Activated naive CD8-positive, alpha-beta T cell treated with anti-CD3 and anti-CD28 coated beads, Interleukin-2, amount 10 ng/mL, durations not matched to agents 7 days and 5 days (primary cell): ENCODE measurements at regions not wholly inside any gene's neighbourhood (a gene's known extent, or its start where the extent isn't known, plus 50 kb on each side); places are given as distances from the start of the nearest gene placed in this dataset.

Experiments used
- ATAC-seq: fragments of 150-1000 bp; cut with Tn5 transposase; one replicate; pipeline ENCODE4 v1.10.0; 2021; ENCODE audit warnings: low read depth, moderate library complexity
- POLR2A ChIA-PET: fragments of 350-600 bp; sonication (Branson Sonifier 250); formaldehyde crosslinking; loops from one replicate; lab custom pipeline; 2021; ENCODE audit warnings: antibody characterized with exemption; lab: Charles Lee
- DNase-seq: peaks from one replicate; pipeline ENCODE4 v3.0.0; 2021
- H3K27ac Mint-ChIP-seq: one replicate; pipeline ENCODE4 v1.8.0; 2022; ENCODE audit warnings: mild to moderate bottlenecking, mixed read lengths
- H3K27me3 Mint-ChIP-seq: one replicate; pipeline ENCODE4 v1.8.0; 2022; ENCODE audit warnings: mild to moderate bottlenecking, moderate library complexity, mixed read lengths
- H3K36me3 Mint-ChIP-seq: one replicate; pipeline ENCODE4 v1.8.0; 2021; ENCODE audit warnings: mild to moderate bottlenecking, mixed read lengths
- H3K4me1 Mint-ChIP-seq: one replicate; pipeline ENCODE4 v1.8.0; 2021; ENCODE audit warnings: mixed read lengths
- H3K4me3 Mint-ChIP-seq: one replicate; pipeline ENCODE4 v1.8.0; 2022; ENCODE audit warnings: mild to moderate bottlenecking, moderate library complexity, mixed read lengths
- H3K9me3 Mint-ChIP-seq: one replicate; pipeline ENCODE4 v1.8.0; 2021; ENCODE audit warnings: mixed read lengths

- Mint-ChIP-seq H3K27ac (no peak overlapping the region), H3K36me3 (no peaks in the 10 kb centered on the region)
These were observed 260.5 kb upstream of the TLE3 start for GRCh38 chr15:70358011-70358819.

GRCh38 chr15:70357453-70357852 lies 259.7 kb upstream of the TLE3 start:
- ATAC-seq: no peak
- peaks cover 20% of the 10 kb centered on the region for H3K27me3 Mint-ChIP-seq

More at GRCh38 chr15:70358011-70358819, 260.5 kb upstream of the TLE3 start:
- H3K4me3 Mint-ChIP-seq: no peak overlapping the region
- H3K4me1 Mint-ChIP-seq: no peaks in the 10 kb centered on the region
- no peaks in the 10 kb centered on the region for H3K9me3 Mint-ChIP-seq
- DNase-seq (no peak), ATAC-seq (no peak)
- POLR2A ChIA-PET: no interaction called here
- peaks cover 15% of the 10 kb centered on the region for H3K27me3 Mint-ChIP-seq

GRCh38 chr15:70356919-70357318 lies 259.2 kb upstream of the TLE3 start:
- no peak overlapping the region for H3K4me3 Mint-ChIP-seq
- ATAC-seq: no peak
- POLR2A ChIA-PET: no interaction called here
- no peaks in the 10 kb centered on the region for H3K9me3 Mint-ChIP-seq
- no peaks in the 10 kb centered on the region for H3K36me3 Mint-ChIP-seq
- peaks cover 20% of the 10 kb centered on the region for H3K27me3 Mint-ChIP-seq
- no peak for DNase-seq
- no peaks in the 10 kb centered on the region for H3K4me1 Mint-ChIP-seq
- no peak overlapping the region for H3K27ac Mint-ChIP-seq

More at GRCh38 chr15:70357453-70357852, 259.7 kb upstream of the TLE3 start:
- Mint-ChIP-seq H3K9me3 (no peaks in the 10 kb centered on the region), H3K4me3 (no peak overlapping the region), H3K36me3 (no peaks in the 10 kb centered on the region), H3K27ac (no peak overlapping the region), H3K4me1 (no peaks in the 10 kb centered on the region)
- no peak for DNase-seq
- POLR2A ChIA-PET: no interaction called here

- no peaks in the 10 kb centered on the region for H3K9me3 Mint-ChIP-seq
- DNase-seq (no peak), ATAC-seq (no peak)
- H3K4me1 Mint-ChIP-seq: no peaks in the 10 kb centered on the region
- H3K27ac Mint-ChIP-seq: no peak overlapping the region
- H3K4me3 Mint-ChIP-seq: no peak overlapping the region
- H3K27me3 Mint-ChIP-seq: peaks cover 20% of the 10 kb centered on the region
- POLR2A ChIA-PET: no interaction called here
- no peaks in the 10 kb centered on the region for H3K36me3 Mint-ChIP-seq
These were observed 258.5 kb upstream of the TLE3 start for GRCh38 chr15:70356062-70356860.

- no peak overlapping the region for H3K4me3 Mint-ChIP-seq
- no peak overlapping the region for H3K27ac Mint-ChIP-seq
- DNase-seq: no peak
- no peak for ATAC-seq
- H3K9me3 Mint-ChIP-seq: no peaks in the 10 kb centered on the region
- no peaks in the 10 kb centered on the region for H3K4me1 Mint-ChIP-seq
- peaks cover 18% of the 10 kb centered on the region for H3K27me3 Mint-ChIP-seq
- POLR2A ChIA-PET: no interaction called here
- no peaks in the 10 kb centered on the region for H3K36me3 Mint-ChIP-seq
These were observed 257.6 kb upstream of the TLE3 start for GRCh38 chr15:70355275-70355795.

GRCh38 chr15:70354346-70354905 lies 256.7 kb upstream of the TLE3 start:
- ATAC-seq (no peak), DNase-seq (no peak)
- Mint-ChIP-seq H3K4me1 (no peaks in the 10 kb centered on the region), H3K27ac (no peak overlapping the region), H3K36me3 (no peaks in the 10 kb centered on the region), H3K9me3 (no peaks in the 10 kb centered on the region), H3K27me3 (peaks cover 19% of the 10 kb centered on the region), H3K4me3 (no peak overlapping the region)
- POLR2A ChIA-PET: no interaction called here

- Mint-ChIP-seq H3K9me3 (no peaks in the 10 kb centered on the region), H3K27me3 (peaks cover 21% of the 10 kb centered on the region), H3K4me3 (no peak overlapping the region), H3K4me1 (peaks cover 6% of the 10 kb centered on the region), H3K36me3 (no peaks in the 10 kb centered on the region), H3K27ac (no peak overlapping the region)
- POLR2A ChIA-PET: no interaction called here
- DNase-seq: no peak
- ATAC-seq: no peak
These were observed 256.1 kb upstream of the TLE3 start for GRCh38 chr15:70353606-70354345.

GRCh38 chr15:70351941-70352774 lies 254.4 kb upstream of the TLE3 start:
- H3K27me3 Mint-ChIP-seq: peaks cover 26% of the 10 kb centered on the region
- no peak overlapping the region for H3K4me3 Mint-ChIP-seq
- H3K4me1 Mint-ChIP-seq: peaks cover 8% of the 10 kb centered on the region
- DNase-seq (no peak), ATAC-seq (no peak)
- no peaks in the 10 kb centered on the region for H3K9me3 Mint-ChIP-seq
- no peaks in the 10 kb centered on the region for H3K36me3 Mint-ChIP-seq
- H3K27ac Mint-ChIP-seq: no peak overlapping the region
- POLR2A ChIA-PET: no interaction called here

GRCh38 chr15:70351391-70351790 lies 253.7 kb upstream of the TLE3 start:
- Mint-ChIP-seq H3K4me1 (peaks cover 8% of the 10 kb centered on the region), H3K36me3 (no peaks in the 10 kb centered on the region), H3K27me3 (peaks cover 29% of the 10 kb centered on the region), H3K4me3 (no peak overlapping the region), H3K9me3 (no peaks in the 10 kb centered on the region), H3K27ac (no peak overlapping the region)
- DNase-seq: no peak
- POLR2A ChIA-PET: no interaction called here
- no peak for ATAC-seq

- peak; percentile 66 for ATAC-seq
- H3K9me3 Mint-ChIP-seq: no peaks in the 10 kb centered on the region
- H3K36me3 Mint-ChIP-seq: no peaks in the 10 kb centered on the region
- no peak overlapping the region for H3K4me3 Mint-ChIP-seq
- POLR2A ChIA-PET: no interaction called here
- H3K27ac Mint-ChIP-seq: no peak overlapping the region
- peaks cover 29% of the 10 kb centered on the region for H3K27me3 Mint-ChIP-seq
- DNase-seq: no peak
- peaks cover 8% of the 10 kb centered on the region for H3K4me1 Mint-ChIP-seq
These were observed 251.0 kb upstream of the TLE3 start for GRCh38 chr15:70348581-70349344.

GRCh38 chr15:70348226-70348543 lies 250.5 kb upstream of the TLE3 start:
- Mint-ChIP-seq H3K9me3 (no peaks in the 10 kb centered on the region), H3K4me1 (peaks cover 8% of the 10 kb centered on the region), H3K27ac (no peak overlapping the region)

More at GRCh38 chr15:70348226-70348543, 250.5 kb upstream of the TLE3 start:
- Mint-ChIP-seq H3K27me3 (peaks cover 28% of the 10 kb centered on the region), H3K36me3 (no peaks in the 10 kb centered on the region), H3K4me3 (no peak overlapping the region)
- ATAC-seq (no peak), DNase-seq (no peak)
- POLR2A ChIA-PET: no interaction called here
